Activated CD4-positive, alpha-beta T cell treated with anti-CD3 and anti-CD28 coated beads, Interleukin-2, Interleukin-6, amounts not matched to agents 100 ng/mL and 50 ng/mL, durations not matched to agents 16 hours and 8 hours (primary cell): ENCODE measurements at regions not wholly inside any gene's neighbourhood (a gene's known extent, or its start where the extent isn't known, plus 50 kb on each side); places are given as distances from the start of the nearest gene placed in this dataset.

Source experiments
- DNase-seq: peaks from one replicate; pipeline ENCODE4 v3.0.0-alpha.2; 2020

- no peak for DNase-seq
These were observed 651.9 kb upstream of the HS6ST1 start for GRCh38 chr2:128970332-128971116.

DNA sequence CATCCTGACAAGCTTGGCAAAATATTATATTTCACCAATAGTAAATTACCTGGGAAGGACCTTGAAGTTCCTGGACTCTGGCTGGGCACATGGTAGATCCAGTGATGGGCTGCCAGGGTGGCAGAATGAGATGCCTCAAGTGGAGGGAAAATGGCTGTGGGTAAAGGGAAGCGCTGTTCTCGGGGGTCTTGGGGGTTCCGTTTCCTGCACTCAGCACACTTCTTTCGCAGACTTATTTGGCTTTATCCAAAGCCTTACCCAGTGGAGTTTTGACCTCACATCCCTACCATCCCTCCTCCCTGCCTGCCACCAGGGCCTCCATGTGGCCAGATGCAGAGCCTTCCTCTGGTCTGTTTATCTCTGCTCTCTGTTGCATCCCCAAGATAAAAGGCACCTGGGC lies 654.9 kb upstream of the HS6ST1 start:
- no peak for DNase-seq

DNA sequence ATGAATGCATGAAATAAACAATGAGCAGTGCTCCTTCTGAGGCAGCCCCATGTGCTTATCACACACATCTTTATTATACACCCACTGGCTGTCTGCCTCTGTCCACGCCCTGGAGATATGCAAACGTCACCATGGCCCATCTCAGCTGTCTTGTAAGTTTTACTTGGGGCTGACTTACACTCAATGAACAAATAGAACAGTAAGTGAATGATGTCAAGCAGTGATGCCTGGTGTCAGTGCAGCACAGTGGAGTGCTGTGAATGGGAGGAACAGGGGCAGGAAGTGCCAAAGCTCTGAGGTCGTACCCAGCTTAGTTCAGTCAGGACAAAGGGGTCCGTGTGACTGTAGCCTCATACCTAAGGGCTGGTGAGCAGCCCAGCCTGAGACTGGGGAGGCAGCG lies 659.5 kb upstream of the HS6ST1 start:
- DNase-seq = no peak

DNA sequence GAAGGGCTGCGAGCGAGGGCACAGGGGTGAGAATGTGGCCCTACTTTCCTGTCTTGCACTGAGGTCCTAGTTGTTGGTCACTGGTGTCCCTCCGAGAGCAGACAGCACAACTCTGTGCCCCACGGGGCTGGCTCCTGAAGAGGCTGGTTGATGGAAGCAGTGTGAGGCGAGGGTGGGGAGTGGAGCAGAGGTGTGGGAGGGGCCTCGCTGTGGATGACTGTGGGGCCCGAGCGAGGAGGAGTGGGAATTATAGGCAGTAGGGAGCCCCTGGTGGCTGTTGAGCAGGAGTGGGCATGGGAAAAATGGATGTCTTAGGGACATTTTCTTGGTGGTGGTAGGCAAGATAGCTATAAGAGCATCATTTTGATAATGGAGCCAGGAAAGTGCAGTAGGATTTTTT lies 660.5 kb upstream of the HS6ST1 start:
- DNase-seq = no peak

- no peak for DNase-seq
These were observed 661.8 kb upstream of the HS6ST1 start for GRCh38 chr2:128980475-128980874.

- DNase-seq = no peak
These were observed 662.7 kb upstream of the HS6ST1 start for GRCh38 chr2:128981353-128981752.

DNA sequence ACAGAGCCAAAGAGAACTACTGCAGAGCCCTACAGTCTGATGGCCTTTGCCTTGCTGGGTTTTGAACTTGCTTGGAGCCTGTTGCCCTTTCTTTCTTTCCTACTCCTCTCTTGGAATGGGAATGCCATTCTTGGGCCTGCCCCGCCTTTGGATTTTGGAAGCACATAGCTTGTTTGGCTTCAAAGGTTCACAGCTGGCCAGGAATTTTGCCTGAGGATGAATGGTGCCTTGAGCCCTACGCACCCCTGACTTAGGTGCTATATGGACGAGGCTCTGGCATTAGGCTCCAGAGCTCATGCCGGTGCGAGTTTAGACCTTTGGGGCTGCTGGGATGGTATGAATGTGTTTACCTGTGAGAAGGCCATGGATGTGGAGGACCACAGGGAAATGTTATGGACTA lies 663.3 kb upstream of the HS6ST1 start:
- DNase-seq = no peak

DNA sequence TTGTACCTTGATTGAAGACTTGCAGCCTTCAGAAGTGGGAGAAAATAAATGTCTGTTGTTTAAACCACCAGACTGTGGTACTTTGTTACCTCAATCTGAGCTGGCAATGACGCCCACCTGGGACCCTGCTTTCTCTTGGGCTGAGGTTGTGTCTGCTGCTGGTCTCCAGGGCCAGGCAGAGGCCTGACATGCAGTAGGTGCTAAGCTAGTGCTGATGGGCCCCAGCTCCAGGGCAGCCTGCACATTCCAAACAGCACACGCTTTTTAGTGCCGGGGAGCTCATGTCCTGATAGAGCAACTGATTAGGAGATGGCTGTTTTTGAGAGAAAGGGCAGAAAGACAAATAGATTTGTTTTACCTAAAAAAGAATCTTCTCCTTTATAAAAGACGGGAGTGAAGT lies 664.0 kb upstream of the HS6ST1 start:
- DNase-seq = no peak

DNA sequence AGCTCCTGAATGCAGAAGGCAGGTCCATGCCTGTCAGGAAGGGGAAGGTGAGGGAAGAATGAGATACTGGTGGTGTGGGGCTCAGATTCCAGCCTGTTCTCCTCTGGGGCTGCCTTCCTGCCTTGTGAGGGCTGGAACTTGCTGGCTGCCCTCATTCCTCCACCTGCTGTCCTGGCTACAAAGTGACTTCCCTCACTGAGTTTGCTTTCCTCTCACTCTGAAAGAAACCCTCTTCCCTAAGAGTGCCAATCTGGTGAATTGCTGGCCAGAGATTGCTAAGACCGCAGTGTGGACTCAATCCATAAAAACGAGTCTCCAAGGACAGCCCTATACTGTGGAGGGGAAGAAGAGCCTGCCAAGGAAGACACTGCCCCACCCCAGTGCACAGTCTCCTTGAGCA lies 664.4 kb upstream of the HS6ST1 start:
- no peak for DNase-seq

- no peak for DNase-seq
These were observed 665.4 kb upstream of the HS6ST1 start for GRCh38 chr2:128984081-128984480.

GRCh38 chr2:128984855-128985254 lies 666.2 kb upstream of the HS6ST1 start:
- no peak for DNase-seq

- DNase-seq = no peak
These were observed 667.5 kb upstream of the HS6ST1 start for GRCh38 chr2:128986026-128986715.

DNA sequence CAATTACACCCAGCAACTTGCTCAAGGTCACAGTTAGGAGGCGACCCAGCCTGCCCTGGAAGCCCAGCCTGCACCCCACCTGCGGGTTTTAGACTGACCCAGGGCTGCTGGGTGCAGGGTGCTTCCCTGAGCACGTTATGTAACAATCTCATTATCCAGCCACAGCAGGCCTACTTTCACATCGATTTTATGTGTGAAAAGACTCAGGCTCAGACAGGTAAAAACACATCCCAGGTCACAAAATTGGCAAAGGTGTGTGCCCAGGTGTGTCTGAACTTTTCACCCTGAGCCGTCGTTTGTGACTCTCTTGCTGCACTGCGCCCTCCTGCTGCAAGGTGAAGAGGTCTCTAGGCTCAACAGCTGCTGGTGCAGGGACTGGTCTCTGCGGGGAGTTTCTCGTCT lies 668.2 kb upstream of the HS6ST1 start:
- no peak for DNase-seq

GRCh38 chr2:128988326-128988725 lies 669.7 kb upstream of the HS6ST1 start:
- DNase-seq = no peak

GRCh38 chr2:128988967-128989366 lies 670.3 kb upstream of the HS6ST1 start:
- DNase-seq = no peak

GRCh38 chr2:128995086-128995485 lies 676.4 kb upstream of the HS6ST1 start:
- DNase-seq = no peak

GRCh38 chr2:128996078-128996477 lies 677.4 kb upstream of the HS6ST1 start:
- DNase-seq = no peak

- DNase-seq = no peak
These were observed 678.6 kb upstream of the HS6ST1 start for GRCh38 chr2:128997166-128997866.

DNA sequence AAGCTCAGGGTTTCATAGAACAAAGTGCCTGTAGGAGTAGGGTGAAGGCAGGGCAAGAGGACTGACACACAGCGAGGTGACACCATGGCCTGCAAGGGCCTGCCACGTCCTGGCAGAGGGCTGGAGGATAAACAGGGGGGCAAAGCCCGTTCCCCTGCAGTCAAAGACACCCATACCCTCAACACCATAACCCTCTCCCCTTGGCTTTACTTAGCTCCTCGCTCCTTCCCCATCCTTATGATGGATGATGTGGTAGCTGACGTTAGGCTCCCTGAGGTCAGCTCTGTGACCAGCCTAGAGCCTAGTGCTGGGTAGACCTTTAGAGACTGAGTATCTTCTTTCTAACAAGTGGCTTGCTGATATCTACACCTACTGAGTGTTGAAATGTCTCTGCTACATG lies 683.3 kb upstream of the HS6ST1 start:
- DNase-seq = no peak

- no peak for DNase-seq
These were observed 684.1 kb upstream of the HS6ST1 start for GRCh38 chr2:129002751-129003150.

DNA sequence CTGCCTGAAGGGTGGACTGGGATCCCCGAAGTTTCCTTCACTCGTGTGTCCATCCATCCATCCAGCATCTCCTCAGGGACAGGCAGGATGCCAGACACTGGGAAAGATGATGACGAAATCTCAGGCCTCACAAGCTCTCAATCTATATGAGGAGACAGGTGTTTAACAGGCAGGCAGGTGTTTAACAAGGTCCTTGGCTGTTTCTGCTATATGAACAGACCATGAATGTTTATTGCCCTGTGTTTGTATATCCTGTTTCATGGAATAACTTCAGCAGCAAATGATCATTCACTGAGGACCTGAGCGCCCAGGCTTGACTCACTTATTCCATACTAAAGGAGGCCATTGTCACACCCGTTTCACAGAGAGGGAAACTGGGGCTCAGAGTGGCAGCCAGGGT lies 685.8 kb upstream of the HS6ST1 start:
- no peak for DNase-seq

DNA sequence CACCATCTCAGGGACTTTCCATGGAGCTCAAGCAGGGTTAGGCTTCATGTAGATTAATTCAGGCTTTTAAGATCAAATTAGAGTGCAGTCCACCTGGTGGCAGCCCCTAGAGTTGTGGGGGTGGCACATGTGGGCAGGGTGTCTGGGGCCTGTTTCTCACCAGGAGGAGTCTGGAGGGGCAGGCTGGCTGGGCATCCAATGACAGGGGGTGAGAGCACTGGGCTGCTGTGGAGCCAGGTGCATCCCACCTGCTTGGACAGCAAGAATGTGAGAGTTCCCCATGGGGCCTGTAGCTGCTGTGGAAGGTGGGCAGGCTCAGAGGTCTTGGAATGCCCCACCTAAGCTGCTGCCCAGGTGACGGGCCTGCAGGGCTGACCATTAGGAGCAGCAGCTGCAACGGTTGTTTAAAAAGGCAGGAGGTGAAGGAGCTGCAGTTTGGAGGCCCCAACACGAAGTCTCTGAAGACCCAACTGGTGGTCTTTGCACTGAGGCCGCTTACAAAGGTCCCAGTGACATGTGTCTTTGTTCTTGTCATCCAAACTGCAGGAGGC lies 686.3 kb upstream of the HS6ST1 start:
- no peak for DNase-seq

GRCh38 chr2:129006135-129006886 lies 687.6 kb upstream of the HS6ST1 start:
- peak; percentile 9 for DNase-seq
